ENCODE measurements at regions not wholly inside any gene's neighbourhood (a gene's known extent, or its start where the extent isn't known, plus 50 kb on each side); places are given as distances from the start of the nearest gene placed in this dataset.

- DNase-seq = no peak
Observed at GRCh38 chr18:67379981-67380380, 136.5 kb downstream of the DSEL start.

GRCh38 chr18:67376372-67376771 lies 140.1 kb downstream of the DSEL start:
- DNase-seq = peak; percentile 55

- DNase-seq = no peak
Observed at GRCh38 chr18:67373636-67374035, 142.9 kb downstream of the DSEL start.

- DNase-seq = no peak
Observed at GRCh38 chr18:67367540-67367939, 149.0 kb downstream of the DSEL start.

GRCh38 chr18:67363694-67364093 lies 152.8 kb downstream of the DSEL start:
- DNase-seq = no peak

- DNase-seq = no peak
Observed at GRCh38 chr18:67362906-67363305, 153.6 kb downstream of the DSEL start.

GRCh38 chr18:67359873-67360838 lies 156.4 kb downstream of the DSEL start:
- peak; percentile 85 for DNase-seq

GRCh38 chr18:67358947-67359346 lies 157.6 kb downstream of the DSEL start:
- DNase-seq = no peak

GRCh38 chr18:67354692-67355091 lies 161.8 kb downstream of the DSEL start:
- no peak for DNase-seq

- no peak for DNase-seq
Observed at GRCh38 chr18:67354091-67354490, 162.4 kb downstream of the DSEL start.

- no peak for DNase-seq
Observed at GRCh38 chr18:67347438-67347837, 169.1 kb downstream of the DSEL start.

- DNase-seq = no peak
Observed at GRCh38 chr18:67342159-67342558, 174.4 kb downstream of the DSEL start.

- DNase-seq = no peak
Observed at GRCh38 chr18:67337696-67338095, 178.8 kb downstream of the DSEL start.

- DNase-seq = no peak
Observed at GRCh38 chr18:67331857-67332256, 184.7 kb downstream of the DSEL start.

- DNase-seq = no peak
Observed at GRCh38 chr18:67319109-67319508, 197.4 kb downstream of the DSEL start.

GRCh38 chr18:67318651-67319050 lies 197.9 kb downstream of the DSEL start:
- DNase-seq = no peak

GRCh38 chr18:67310826-67311225 lies 205.7 kb downstream of the DSEL start:
- DNase-seq = no peak

GRCh38 chr18:67308819-67309218 lies 207.7 kb downstream of the DSEL start:
- no peak for DNase-seq

- DNase-seq = no peak
Observed at GRCh38 chr18:67305466-67305865, 211.1 kb downstream of the DSEL start.

- no peak for DNase-seq
Observed at GRCh38 chr18:67302043-67302442, 214.5 kb downstream of the DSEL start.

- no peak for DNase-seq
Observed at GRCh38 chr18:67301592-67301991, 214.9 kb downstream of the DSEL start.

GRCh38 chr18:67300498-67300897 lies 216.0 kb downstream of the DSEL start:
- DNase-seq = no peak

GRCh38 chr18:67292814-67293213 lies 223.7 kb downstream of the DSEL start:
- DNase-seq = no peak

GRCh38 chr18:67290421-67290820 lies 226.1 kb downstream of the DSEL start:
- DNase-seq = no peak

GRCh38 chr18:67285583-67285982 lies 230.9 kb downstream of the DSEL start:
- no peak for DNase-seq

All from hindlimb muscle (tissue), 1 donor.